ENCODE measurements at regions not wholly inside any gene's neighbourhood (a gene's known extent, or its start where the extent isn't known, plus 50 kb on each side); places are given as distances from the start of the nearest gene placed in this dataset.

GRCh38 chr6:53744321-53744720, 50.5 kb upstream of the LRRC1 start:
- H4K20me1 ChIP-seq (ENCODE audit: insufficient read depth, low read length), result no peaks in the 10 kb centered on the region
- no peaks in the 10 kb centered on the region for H3K79me2 ChIP-seq (ENCODE audit: insufficient read depth, low read length)
- no peak overlapping the region for H3K4me3 ChIP-seq (ENCODE audit: low read depth in 1 of 2, low read length in 2 of 2)
- H3K4me1 ChIP-seq (ENCODE audit: insufficient read depth, low read length), result peaks cover 23% of the 10 kb centered on the region
- no peak for ATAC-seq (ENCODE audit: insufficient read depth, low read depth)
- H3K27me3 ChIP-seq (ENCODE audit: insufficient read depth, low read length, poor library complexity), result no peaks in the 10 kb centered on the region
- no peak overlapping the region for H3K9ac ChIP-seq (ENCODE audit: low read depth, low read length)
- no peak overlapping the region for H3K4me2 ChIP-seq (ENCODE audit: insufficient read depth, low read length)
- TF ChIP-seq EZH2 (IDR thresholded peaks at IDR 0.05; ENCODE audit: borderline replicate concordance, low read depth, low read length, severe bottlenecking) (no peak), CTCF (IDR thresholded peaks at IDR 0.05; ENCODE audit: borderline replicate concordance, extremely low read depth, low read length, poor library complexity, severe bottlenecking) (no peak)
- no peaks in the 10 kb centered on the region for H3K36me3 ChIP-seq (ENCODE audit: insufficient read depth, low read length)
- DNase-seq, result no peak
- H3K9me3 ChIP-seq (ENCODE audit: insufficient read depth, low read length, severe bottlenecking), result no peaks in the 10 kb centered on the region
- H2AFZ ChIP-seq (ENCODE audit: low read depth, low read length), result no peak overlapping the region
- no peak overlapping the region for H3K27ac ChIP-seq (ENCODE audit: low read length)

GRCh38 chr6:53741034-53741823, 53.6 kb upstream of the LRRC1 start:
- DNase-seq, result peak; percentile 82
- Histone ChIP-seq H3K36me3 (ENCODE audit: insufficient read depth, low read length) (no peaks in the 10 kb centered on the region), H3K9me3 (ENCODE audit: insufficient read depth, low read length, severe bottlenecking) (no peaks in the 10 kb centered on the region), H3K79me2 (ENCODE audit: insufficient read depth, low read length) (no peaks in the 10 kb centered on the region), H3K4me3 (ENCODE audit: low read depth in 1 of 2, low read length in 2 of 2) (peak overlapping the region in 1 of 2 experiments; percentile 38; a peak in 3 of 4 replicates), H4K20me1 (ENCODE audit: insufficient read depth, low read length) (no peaks in the 10 kb centered on the region), H3K27ac (ENCODE audit: low read length) (peak overlapping the region; percentile 70), H2AFZ (ENCODE audit: low read depth, low read length) (peak overlapping the region; percentile 45), H3K4me2 (ENCODE audit: insufficient read depth, low read length) (peak overlapping the region; percentile 60), H3K4me1 (ENCODE audit: insufficient read depth, low read length) (peaks cover 47% of the 10 kb centered on the region), H3K9ac (ENCODE audit: low read depth, low read length) (peak overlapping the region; percentile 42), H3K27me3 (ENCODE audit: insufficient read depth, low read length, poor library complexity) (no peaks in the 10 kb centered on the region)
- TF ChIP-seq CTCF (IDR thresholded peaks at IDR 0.05; ENCODE audit: borderline replicate concordance, extremely low read depth, low read length, poor library complexity, severe bottlenecking) (no peak), EZH2 (IDR thresholded peaks at IDR 0.05; ENCODE audit: borderline replicate concordance, low read depth, low read length, severe bottlenecking) (no peak)
- ATAC-seq (ENCODE audit: insufficient read depth, low read depth), result peak; percentile 94

- Histone ChIP-seq H3K4me3 (ENCODE audit: low read depth in 1 of 2, low read length in 2 of 2) (no peak overlapping the region), H3K9ac (ENCODE audit: low read depth, low read length) (no peak overlapping the region), H4K20me1 (ENCODE audit: insufficient read depth, low read length) (no peaks in the 10 kb centered on the region), H3K36me3 (ENCODE audit: insufficient read depth, low read length) (no peaks in the 10 kb centered on the region), H3K4me1 (ENCODE audit: insufficient read depth, low read length) (peaks cover 82% of the 10 kb centered on the region), H2AFZ (ENCODE audit: low read depth, low read length) (no peak overlapping the region), H3K27me3 (ENCODE audit: insufficient read depth, low read length, poor library complexity) (no peaks in the 10 kb centered on the region), H3K79me2 (ENCODE audit: insufficient read depth, low read length) (no peaks in the 10 kb centered on the region), H3K27ac (ENCODE audit: low read length) (peak overlapping the region; percentile 19; the same call in 1 of the 2 replicates), H3K4me2 (ENCODE audit: insufficient read depth, low read length) (no peak overlapping the region), H3K9me3 (ENCODE audit: insufficient read depth, low read length, severe bottlenecking) (no peaks in the 10 kb centered on the region)
- no peak for TF ChIP-seq CTCF (IDR thresholded peaks at IDR 0.05; ENCODE audit: borderline replicate concordance, extremely low read depth, low read length, poor library complexity, severe bottlenecking)
- TF ChIP-seq EZH2 (IDR thresholded peaks at IDR 0.05; ENCODE audit: borderline replicate concordance, low read depth, low read length, severe bottlenecking), result no peak
- ATAC-seq (ENCODE audit: insufficient read depth, low read depth) (no peak), DNase-seq (no peak)
Observed at GRCh38 chr6:53737746-53738145, 57.1 kb upstream of the LRRC1 start.
